ENCODE measurements at regions not wholly inside any gene's neighbourhood (a gene's known extent, or its start where the extent isn't known, plus 50 kb on each side); places are given as distances from the start of the nearest gene placed in this dataset.
"Not testable (repeated sequence)": the region's sequence is repeated elsewhere in the genome, so short reads cannot be mapped to it uniquely, and the experiment has no call there.

- DNase-seq = no peak
These were observed 1039.0 kb downstream of the SOCS6 start for GRCh38 chr18:71327850-71328249.

GRCh38 chr18:71327441-71327840 is 1038.6 kb downstream of the SOCS6 start:
- no peak for DNase-seq

GRCh38 chr18:71326826-71327225 is 1038.0 kb downstream of the SOCS6 start:
- no peak for DNase-seq

DNA sequence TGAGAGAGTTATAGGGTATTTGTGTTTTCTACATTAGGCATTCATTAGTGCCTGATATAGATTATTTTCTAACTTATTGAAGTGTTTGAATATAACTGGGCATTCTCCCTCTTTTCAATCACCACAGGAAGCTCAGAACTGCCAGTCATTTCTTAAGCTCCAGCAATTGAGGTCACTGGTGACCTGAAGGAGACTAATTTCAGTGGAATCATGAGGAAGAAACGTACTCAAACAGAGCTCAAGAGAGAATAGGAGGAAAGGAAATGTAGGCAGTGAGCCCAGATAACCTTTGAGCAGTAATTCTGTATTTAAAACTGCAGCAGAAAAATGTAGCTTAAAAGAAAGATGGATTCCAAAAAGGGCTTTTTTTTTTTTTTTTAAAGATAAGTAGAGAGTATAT is 1035.5 kb downstream of the SOCS6 start:
- DNase-seq = no peak

GRCh38 chr18:71322201-71322600 is 1033.4 kb downstream of the SOCS6 start:
- DNase-seq = no peak

GRCh38 chr18:71321319-71321718 is 1032.5 kb downstream of the SOCS6 start:
- no peak for DNase-seq

DNA sequence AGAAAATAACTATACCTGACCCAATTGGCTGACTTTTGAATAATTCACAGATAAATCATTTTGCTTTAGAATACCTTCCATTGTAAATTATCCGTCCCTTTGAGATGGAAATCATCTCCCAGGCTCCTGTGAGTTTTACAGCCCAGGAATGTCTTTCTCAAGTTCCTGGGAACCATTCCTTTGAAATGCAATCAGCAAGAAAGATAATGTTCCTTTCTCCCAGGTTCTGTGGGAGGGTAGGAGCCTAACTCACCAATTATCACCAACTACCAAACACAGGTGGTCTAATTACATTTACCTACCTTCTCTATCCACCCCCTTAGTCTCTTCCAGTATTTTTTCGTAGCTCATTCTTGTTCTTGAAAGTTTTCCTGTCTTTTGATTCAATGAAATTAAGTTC is 1016.0 kb downstream of the SOCS6 start:
- DNase-seq = no peak

DNA sequence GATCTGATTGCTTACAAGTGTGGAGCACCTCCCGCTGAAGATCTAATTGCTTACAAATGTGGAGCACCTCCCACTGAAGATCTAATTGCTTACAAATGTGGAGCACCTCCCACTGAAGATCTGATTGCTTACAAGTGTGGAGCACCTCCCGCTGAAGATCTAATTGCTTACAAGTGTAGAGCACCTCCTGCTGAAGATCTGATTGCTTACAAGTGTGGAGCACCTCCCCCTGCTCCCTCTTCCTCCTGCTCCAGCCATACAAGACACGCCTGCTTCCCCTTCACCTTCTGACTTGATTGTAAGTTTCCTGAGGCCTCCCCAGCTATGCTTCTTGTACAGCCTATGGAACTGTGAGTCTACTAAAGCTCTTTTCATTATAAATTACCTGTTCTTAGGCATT is 1014.9 kb downstream of the SOCS6 start:
- not testable (repeated sequence) for DNase-seq

- no peak for DNase-seq
These were observed 1012.8 kb downstream of the SOCS6 start for GRCh38 chr18:71301596-71301995.

DNA sequence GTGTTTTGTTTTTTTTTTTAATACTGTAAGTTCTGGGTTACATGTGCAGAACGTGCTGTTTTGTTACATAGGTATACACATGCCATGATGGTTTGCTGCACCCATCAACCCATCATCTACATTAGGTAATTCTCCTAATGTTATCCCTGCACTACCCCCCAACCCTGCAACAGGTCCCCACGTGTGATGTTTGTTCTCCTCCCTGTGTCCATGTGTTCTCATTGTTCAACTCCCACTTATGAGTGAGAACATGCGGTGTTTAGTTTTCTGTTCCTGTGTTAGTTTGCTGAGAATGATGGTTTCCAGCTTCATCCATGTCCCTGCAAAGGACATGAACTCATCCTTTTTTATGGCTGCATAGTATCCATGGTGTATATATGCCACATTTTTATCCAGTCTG is 1005.4 kb downstream of the SOCS6 start:
- DNase-seq = not testable (repeated sequence)

DNA sequence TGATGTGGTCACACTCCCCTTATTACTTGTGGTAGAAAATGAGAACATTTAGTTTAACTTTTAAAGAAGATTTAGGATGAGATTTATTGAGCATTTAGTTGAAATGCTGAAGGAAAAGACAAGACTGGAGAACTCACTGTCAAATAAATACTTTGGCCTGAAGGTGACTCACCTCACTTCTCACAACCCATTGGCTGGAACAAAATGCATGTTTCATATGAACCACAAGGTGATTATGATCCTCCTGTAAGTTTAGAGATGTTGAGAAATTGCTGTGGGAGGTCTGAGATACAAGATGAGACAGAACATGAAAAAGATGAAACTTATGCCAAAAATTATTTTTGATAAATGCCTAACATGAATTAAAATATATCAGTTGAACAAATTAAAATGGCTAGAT is 1004.5 kb downstream of the SOCS6 start:
- DNase-seq = no peak

- no peak for DNase-seq
These were observed 998.4 kb downstream of the SOCS6 start for GRCh38 chr18:71287268-71287667.

- no peak for DNase-seq
These were observed 963.6 kb downstream of the SOCS6 start for GRCh38 chr18:71252351-71252865.

- no peak for DNase-seq
These were observed 961.3 kb downstream of the SOCS6 start for GRCh38 chr18:71250191-71250590.

- no peak for DNase-seq
These were observed 960.9 kb downstream of the SOCS6 start for GRCh38 chr18:71249791-71250190.

DNA sequence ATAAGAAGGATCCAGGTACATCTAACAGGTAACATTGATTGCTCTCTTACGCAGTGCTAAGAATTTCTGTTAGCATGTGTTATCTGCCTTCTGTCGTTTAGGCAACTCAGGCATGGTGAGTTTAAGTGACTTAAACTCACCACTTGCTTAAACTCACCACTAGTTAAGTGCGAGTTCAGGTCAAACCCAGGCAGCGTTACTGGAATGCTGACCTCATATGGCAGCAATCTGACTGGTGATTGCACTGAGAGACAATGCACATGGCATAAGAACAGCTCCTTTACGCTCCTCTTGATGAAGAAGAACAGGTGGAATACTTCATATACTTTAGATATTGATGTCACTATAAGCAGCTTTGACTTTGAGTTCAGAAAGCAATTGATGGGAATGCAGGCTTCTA is 954.1 kb downstream of the SOCS6 start:
- no peak for DNase-seq

- no peak for DNase-seq
These were observed 950.3 kb downstream of the SOCS6 start for GRCh38 chr18:71238974-71239624.

GRCh38 chr18:71237641-71238040 is 948.8 kb downstream of the SOCS6 start:
- DNase-seq = no peak

DNA sequence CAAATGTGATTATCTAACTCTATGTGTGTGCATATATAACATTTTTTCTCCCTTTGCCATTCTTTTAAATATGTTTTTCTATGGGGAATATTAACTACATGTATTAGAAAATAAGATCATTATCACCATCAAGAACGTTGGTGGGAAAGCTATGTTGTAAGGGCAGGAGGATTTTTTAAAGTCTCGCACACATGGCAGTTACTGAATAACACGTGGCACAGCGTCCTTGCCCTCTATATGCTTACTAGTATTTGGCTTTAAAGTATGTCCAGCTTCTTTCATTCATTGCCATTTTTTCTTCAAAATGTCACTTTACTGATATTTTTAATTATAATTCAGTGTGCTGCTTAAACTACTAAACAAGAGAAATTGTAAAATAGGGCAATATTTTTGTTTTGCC is 944.3 kb downstream of the SOCS6 start:
- DNase-seq = no peak

- DNase-seq = no peak
These were observed 934.6 kb downstream of the SOCS6 start for GRCh38 chr18:71223486-71223885.

DNA sequence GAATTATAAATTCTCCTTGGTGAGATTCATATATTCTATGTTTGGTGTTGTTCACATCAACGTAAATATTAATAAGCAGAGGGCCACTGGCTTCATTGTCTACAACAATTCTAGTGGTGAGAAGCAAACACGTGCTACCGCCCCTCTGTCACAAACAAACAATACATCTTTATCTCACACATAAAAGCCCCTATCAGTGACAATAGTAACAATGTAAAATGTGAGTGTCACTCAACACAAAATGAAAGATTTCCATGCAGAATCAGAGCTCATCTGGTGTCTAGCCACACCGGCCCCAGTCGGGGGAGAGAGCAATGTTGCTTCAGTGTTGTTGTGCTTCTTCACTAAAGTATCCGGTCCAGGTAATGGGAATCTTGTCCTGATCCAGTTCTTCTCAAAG is 932.6 kb downstream of the SOCS6 start:
- no peak for DNase-seq

DNA sequence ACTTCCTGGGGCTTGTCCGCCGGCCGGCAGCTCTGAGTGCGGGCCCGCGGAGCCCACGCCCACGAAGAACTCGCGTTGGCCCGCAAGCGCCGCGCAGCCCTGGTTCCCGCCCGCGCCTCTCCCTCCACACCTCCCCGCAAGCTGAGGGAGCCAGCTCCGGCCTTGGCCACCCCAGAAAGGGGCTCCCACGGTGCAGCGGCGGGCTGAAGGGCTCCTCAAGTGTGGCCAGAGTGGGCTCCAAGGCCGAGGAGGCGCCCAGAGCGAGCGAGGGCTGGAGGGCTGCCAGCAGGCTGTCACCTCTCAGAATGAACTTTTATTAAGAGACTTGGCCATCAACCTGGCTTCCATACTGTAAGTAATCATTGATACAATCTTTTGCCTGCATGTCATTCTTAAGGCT is 923.9 kb downstream of the SOCS6 start:
- not testable (repeated sequence) for DNase-seq

GRCh38 chr18:71212222-71212621 is 923.4 kb downstream of the SOCS6 start:
- DNase-seq = no peak

- no peak for DNase-seq
These were observed 921.1 kb downstream of the SOCS6 start for GRCh38 chr18:71209944-71210343.

DNA sequence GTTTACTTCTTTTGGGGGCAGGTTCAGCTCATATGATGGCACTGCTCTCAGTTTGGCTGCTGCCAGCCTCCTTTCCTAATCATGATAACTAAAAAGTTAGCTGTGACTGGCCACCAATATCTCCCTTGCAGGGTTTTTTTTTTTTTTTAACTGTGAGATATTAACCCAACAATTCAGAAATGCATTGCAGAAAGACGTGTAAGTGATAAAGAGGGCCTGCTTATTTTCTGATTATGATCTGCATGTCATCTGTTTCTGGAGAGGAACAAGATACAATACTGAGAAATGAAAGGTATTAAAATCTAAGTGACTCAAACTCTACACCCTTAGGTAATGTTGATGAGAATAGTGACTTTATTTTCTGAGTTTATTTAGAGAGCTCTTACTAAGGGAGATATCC is 905.6 kb downstream of the SOCS6 start:
- DNase-seq = no peak

Measured in CD4-positive, alpha-beta T cell treated with Interleukin-17A for 1 hour (primary cell).